Jurkat, Clone E6-1 (cell line): ENCODE measurements at regions not wholly inside any gene's neighbourhood (a gene's known extent, or its start where the extent isn't known, plus 50 kb on each side); places are given as distances from the start of the nearest gene placed in this dataset.

Experiments used
- DNase-seq: peaks from one replicate; pipeline ENCODE4 v3.0.0-alpha.2; 2011; ENCODE audit warnings: low read depth, low spot score
- H3K4me3 ChIP-seq: 2 replicates; pipeline ENCODE4 v1.5.1; 2011; ENCODE audit warnings: mild to moderate bottlenecking, low read length, control low read depth, moderate library complexity

DNA sequence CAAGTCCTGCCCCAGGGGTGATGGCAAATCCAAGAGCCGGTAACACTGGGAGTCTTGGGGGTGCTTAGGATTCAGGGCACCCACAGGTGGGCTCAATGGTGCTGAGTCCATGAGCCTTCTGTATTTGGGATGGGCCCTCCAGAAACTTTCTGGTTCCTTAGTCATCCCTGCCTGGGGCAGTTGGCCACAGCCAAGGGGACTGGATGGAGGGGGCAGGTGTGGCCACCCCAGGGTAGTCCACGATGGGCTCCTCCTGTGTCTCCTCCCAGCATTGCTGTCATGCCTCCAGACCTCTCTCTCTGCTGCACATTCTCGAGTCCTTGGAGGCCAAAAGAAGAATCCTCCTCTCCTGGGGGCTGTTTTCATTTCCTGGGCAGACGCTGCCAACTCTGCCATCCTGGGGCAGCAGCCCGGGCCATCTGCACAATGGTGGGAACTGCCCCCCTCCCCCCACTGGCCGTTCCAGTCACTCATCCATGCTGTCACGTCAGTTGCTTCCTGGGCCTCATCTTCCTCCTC lies 158.0 kb upstream of the TWIST2 start:
- no peak for DNase-seq
- no peak overlapping the region for H3K4me3 ChIP-seq

- no peak for DNase-seq
- H3K4me3 ChIP-seq: no peak overlapping the region
Observed at GRCh38 chr2:238690511-238690910, 157.4 kb upstream of the TWIST2 start.

DNA sequence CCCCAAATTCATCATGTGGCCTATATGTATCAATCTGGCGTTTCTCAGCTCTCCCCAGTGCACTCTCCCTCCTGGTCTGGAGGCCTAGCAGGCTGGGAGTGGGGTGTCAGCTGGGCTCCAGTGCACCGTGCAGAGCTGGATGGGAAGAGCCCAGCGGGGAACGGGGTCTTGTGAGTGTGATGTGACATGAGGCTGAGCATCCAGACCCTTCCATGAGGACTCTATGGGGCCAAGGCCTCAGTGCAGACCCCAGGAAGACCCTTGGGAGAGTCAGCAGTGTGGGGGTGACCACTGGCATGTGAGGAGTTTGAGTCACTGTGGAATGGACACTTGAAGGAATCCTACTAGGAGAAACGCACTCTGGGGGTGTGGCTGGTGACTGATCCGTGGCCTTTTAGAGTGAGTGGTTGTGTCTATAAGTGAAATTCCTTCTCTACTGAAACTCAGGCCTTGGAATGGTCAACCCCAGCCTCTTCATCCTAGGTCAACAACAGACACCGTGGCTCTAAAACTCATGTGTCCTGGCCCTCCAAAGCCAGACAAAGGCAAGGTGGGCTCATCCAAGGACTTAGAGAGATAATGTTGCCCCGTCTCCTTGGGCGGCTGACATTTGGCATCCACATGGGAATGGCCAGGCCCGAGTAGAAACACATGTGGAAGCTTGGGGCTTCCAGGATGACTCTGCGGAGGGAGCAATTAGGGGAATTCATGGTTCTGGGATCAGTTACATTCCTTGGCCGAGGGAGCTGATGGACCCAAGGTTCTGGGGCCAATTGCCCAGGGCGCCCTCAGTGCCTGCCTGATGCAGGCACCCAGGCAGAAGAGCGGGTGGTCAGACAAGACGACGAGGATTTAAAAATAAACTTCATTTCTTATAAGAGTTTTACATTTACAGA lies 156.0 kb upstream of the TWIST2 start:
- no peak overlapping the region for H3K4me3 ChIP-seq
- no peak for DNase-seq

- no peak overlapping the region for H3K4me3 ChIP-seq
- no peak for DNase-seq
Observed at GRCh38 chr2:238692562-238692961, 155.3 kb upstream of the TWIST2 start.

GRCh38 chr2:238693337-238694093 lies 154.4 kb upstream of the TWIST2 start:
- H3K4me3 ChIP-seq: no peak overlapping the region
- DNase-seq: no peak

DNA sequence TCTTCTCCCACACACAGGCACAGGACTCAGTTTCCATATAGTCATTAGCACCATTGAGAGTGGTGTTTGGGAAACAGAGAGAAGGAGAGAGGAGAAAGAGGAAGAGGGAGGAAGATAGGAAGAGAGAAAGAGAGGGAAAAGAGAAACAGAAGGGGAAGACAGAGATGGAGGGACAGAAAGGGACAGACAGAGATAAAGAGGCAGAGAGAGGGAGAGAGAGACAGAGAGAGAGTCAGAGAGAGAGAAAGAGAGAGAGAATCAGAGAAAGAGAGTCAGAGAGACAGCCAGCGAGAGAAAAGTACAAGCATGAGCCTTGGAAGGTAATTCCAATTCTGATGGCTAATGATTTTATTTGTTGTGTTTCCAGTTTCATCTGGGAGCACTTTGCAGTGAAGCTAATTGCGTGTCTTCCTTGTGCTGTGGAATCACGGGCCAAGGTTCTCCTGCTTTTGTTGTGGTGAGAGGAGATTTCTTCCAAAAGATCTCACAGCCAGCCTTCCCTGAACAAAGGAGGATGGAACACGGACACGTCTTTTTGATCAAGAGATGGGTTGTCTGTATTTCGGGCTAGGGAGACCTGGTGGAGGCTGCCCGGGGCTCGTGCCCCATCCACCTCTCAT lies 153.6 kb upstream of the TWIST2 start:
- H3K4me3 ChIP-seq: no peak overlapping the region
- DNase-seq: no peak

GRCh38 chr2:238694922-238695321 lies 153.0 kb upstream of the TWIST2 start:
- DNase-seq: no peak

DNA sequence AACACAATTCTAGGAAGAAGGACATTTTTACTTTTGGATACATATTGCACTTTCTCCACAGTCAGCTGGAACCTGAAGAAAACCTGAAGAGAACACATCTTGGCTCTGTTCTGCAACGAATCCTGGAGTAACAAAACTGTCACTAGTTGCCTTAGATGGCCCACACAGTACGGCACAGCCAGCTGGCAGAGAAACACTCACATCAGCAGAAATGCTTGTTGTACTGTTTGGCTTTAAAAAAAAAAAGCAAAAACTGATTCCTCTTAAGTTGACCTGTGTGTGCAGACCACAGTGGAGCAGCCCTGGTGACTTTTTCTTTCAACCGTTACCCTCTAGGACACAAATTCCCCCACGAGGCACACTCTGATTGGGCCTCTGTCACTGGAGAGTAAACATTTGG lies 152.3 kb upstream of the TWIST2 start:
- DNase-seq: no peak

More at GRCh38 chr2:238694922-238695321, 153.0 kb upstream of the TWIST2 start:
- H3K4me3 ChIP-seq: no peak overlapping the region

DNA sequence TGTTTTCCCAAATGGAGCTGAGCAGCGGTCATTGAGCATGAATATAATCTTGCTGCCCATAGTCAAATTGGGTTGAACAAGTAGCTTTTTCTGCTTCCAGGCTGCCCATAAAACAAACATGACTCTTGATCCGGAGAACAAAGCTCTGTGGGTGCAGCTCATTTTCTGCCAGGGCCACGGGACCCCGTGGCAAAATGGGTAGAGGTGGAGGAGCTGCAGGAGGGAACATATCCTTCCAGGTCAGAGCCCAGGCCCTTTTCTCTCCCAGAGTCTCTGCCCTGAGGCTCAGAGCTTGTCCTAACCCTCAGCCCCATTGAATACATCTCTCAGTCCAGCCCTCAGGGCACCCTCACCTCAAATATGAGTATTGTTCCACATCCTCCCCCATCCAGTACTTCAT lies 151.6 kb upstream of the TWIST2 start:
- no peak overlapping the region for H3K4me3 ChIP-seq
- no peak for DNase-seq

More for the DNA sequence above, 152.3 kb upstream of the TWIST2 start:
- H3K4me3 ChIP-seq: no peak overlapping the region

GRCh38 chr2:238696786-238697185 lies 151.1 kb upstream of the TWIST2 start:
- no peak overlapping the region for H3K4me3 ChIP-seq

DNA sequence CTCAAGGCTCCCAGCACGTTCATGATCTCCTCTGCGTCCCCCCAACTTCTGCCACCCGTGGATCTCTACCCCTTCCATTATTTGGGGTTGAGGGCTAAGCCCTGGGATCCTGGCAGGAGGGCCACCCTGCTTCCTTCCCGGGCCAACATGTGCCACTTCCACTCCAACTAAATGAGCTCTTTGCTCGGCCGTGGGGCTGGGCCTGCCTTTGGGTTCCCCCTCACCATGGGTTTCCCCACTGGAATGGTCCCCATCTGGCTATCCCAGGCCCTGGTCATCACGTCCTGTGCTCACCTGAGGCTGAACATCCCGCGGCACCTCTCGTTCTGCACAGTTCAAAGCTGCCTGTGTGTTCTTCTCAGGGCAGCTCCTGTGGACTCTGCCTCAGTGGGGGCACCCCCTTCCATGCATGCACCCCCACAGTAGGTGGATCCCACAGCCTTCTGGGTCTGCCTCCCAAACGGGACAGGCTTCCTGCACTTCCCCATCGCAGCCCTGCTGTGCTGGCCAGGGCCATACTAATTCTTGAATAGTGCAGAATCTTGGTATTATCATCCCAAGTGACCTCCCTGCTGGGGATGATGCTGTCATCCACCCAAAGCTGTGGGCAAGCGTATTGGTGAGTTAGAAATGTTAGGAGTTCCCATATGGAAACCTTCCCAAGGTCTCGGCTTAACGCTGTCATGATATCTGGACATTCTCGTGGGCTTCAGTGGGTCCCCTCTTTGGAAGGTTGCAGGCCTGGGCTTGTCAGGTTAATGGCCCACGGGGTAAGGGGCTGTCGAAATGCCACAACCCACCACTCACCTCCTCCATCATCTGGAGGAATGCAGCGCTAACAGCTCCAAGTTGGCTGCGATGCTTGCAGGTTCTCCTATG lies 150.5 kb upstream of the TWIST2 start:
- DNase-seq: no peak
- no peak overlapping the region for H3K4me3 ChIP-seq

More at GRCh38 chr2:238696786-238697185, 151.1 kb upstream of the TWIST2 start:
- no peak for DNase-seq

DNA sequence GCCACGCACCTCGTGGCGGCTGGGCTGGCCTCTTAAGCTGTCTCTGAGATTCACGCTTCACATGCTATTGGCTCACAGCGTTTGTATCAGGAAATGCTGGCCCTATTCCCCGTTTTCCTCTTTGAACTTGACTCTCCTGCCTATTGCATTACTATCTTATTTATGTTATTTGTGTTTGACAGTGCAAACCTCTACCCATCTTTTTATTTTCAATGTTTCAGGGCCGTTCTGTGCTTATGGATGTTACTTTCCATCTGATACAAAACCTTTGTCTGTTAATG lies 149.9 kb upstream of the TWIST2 start:
- DNase-seq: no peak
- H3K4me3 ChIP-seq: no peak overlapping the region

- no peak for DNase-seq
- H3K4me3 ChIP-seq: no peak overlapping the region
Observed at GRCh38 chr2:238698451-238699306, 149.2 kb upstream of the TWIST2 start.

- H3K4me3 ChIP-seq: no peak overlapping the region
- DNase-seq: no peak
Observed at GRCh38 chr2:238699307-238700116, 148.4 kb upstream of the TWIST2 start.

DNA sequence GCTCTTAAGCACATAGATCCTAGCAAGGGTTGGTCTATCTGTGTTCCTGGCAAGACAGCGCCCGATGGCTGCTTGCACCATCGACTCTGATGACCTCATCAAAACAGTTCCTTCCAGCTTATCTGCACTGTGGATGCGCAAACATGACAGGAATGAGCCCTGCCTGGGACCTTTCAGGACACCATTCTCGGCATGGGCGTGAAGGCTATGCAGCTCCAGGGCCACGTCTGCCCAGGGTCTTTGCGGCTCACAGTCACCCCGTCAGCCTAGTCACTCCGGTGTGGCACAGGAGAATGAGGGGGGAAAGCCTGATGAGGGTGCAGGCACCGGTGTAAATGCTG lies 147.8 kb upstream of the TWIST2 start:
- no peak overlapping the region for H3K4me3 ChIP-seq
- no peak for DNase-seq

- no peak for DNase-seq
Observed at GRCh38 chr2:238700506-238701340, 147.2 kb upstream of the TWIST2 start.

More at GRCh38 chr2:238700506-238701340, 147.2 kb upstream of the TWIST2 start:
- H3K4me3 ChIP-seq: no peak overlapping the region
